HEK293 (cell line): ENCODE measurements at regions not wholly inside any gene's neighbourhood (a gene's known extent, or its start where the extent isn't known, plus 50 kb on each side); places are given as distances from the start of the nearest gene placed in this dataset.

ENCODE experiments used
- SALL2 ChIP-seq: fragments of 450-650 bp; formaldehyde crosslinking; IDR thresholded peaks from 2 replicates; pipeline ENCODE4 v1.5.0; 2017; ENCODE audit warnings: missing biosample characterization, mild to moderate bottlenecking, missing genetic modification characterization, borderline replicate concordance
- TCF7L2 ChIP-seq: IDR thresholded peaks from 2 replicates; pipeline ENCODE4 v1.6.1; 2011; ENCODE audit warnings: low read depth, mild to moderate bottlenecking, inconsistent platforms, low read length, moderate library complexity, borderline replicate concordance
- WT1 ChIP-seq: fragments of 450-650 bp; formaldehyde crosslinking; IDR thresholded peaks from 2 replicates; pipeline ENCODE4 v1.5.1; 2016; ENCODE audit warnings: missing biosample characterization, missing genetic modification characterization
- YY2 ChIP-seq: fragments of 450-650 bp; formaldehyde crosslinking; IDR thresholded peaks from 2 replicates; pipeline ENCODE4 v1.5.1; 2016; ENCODE audit warnings: missing biosample characterization, missing genetic modification characterization
- ZBTB20 ChIP-seq: fragments of 450-650 bp; formaldehyde crosslinking; IDR thresholded peaks from 2 replicates; pipeline ENCODE4 v1.5.1; 2016; ENCODE audit warnings: missing biosample characterization, missing genetic modification characterization
- ZBTB21 ChIP-seq: fragments of 450-650 bp; formaldehyde crosslinking; IDR thresholded peaks from 2 replicates; pipeline ENCODE4 v1.5.1; 2017; ENCODE audit warnings: missing biosample characterization, missing genetic modification characterization
- ZNF266 ChIP-seq: fragments of 450-650 bp; formaldehyde crosslinking; IDR thresholded peaks from 2 replicates; pipeline ENCODE4 v1.5.1; 2016; ENCODE audit warnings: missing biosample characterization, missing genetic modification characterization, low read depth
- ZNF324 ChIP-seq: fragments of 450-650 bp; formaldehyde crosslinking; IDR thresholded peaks from 2 replicates; pipeline ENCODE4 v1.5.1; 2016; ENCODE audit warnings: missing biosample characterization, missing genetic modification characterization
- ZNF335 ChIP-seq: fragments of 450-650 bp; formaldehyde crosslinking; conservative IDR thresholded peaks from 2 replicates; pipeline ENCODE4 v1.5.1; 2016; ENCODE audit warnings: missing biosample characterization, missing genetic modification characterization
- ZNF354C ChIP-seq: fragments of 450-650 bp; formaldehyde crosslinking; IDR thresholded peaks from 2 replicates; pipeline ENCODE4 v1.5.1; 2016; ENCODE audit warnings: missing biosample characterization, missing genetic modification characterization, low read depth, borderline replicate concordance
- ZNF366 ChIP-seq: fragments of 450-650 bp; formaldehyde crosslinking; conservative IDR thresholded peaks from 2 replicates; pipeline ENCODE4 v1.5.1; 2016; ENCODE audit warnings: missing biosample characterization, missing genetic modification characterization
- ZNF391 ChIP-seq: fragments of 450-650 bp; formaldehyde crosslinking; IDR thresholded peaks from 2 replicates; pipeline ENCODE4 v1.5.1; 2016; ENCODE audit warnings: low read depth, missing biosample characterization, missing genetic modification characterization, borderline replicate concordance
- ZNF423 ChIP-seq: fragments of 450-650 bp; formaldehyde crosslinking; IDR thresholded peaks from 2 replicates; pipeline ENCODE4 v1.5.1; 2016; ENCODE audit warnings: missing biosample characterization, missing genetic modification characterization
- ZNF510 ChIP-seq: fragments of 450-650 bp; formaldehyde crosslinking; IDR thresholded peaks from 2 replicates; pipeline ENCODE4 v1.5.1; 2018; ENCODE audit warnings: mild to moderate bottlenecking, missing genetic modification characterization, missing biosample characterization; ENCODE audit not compliant: insufficient replicate concordance
- ZNF596 ChIP-seq: fragments of 450-650 bp; IDR thresholded peaks from 2 replicates; pipeline ENCODE4 v1.5.0; 2018; ENCODE audit warnings: missing biosample characterization, mild to moderate bottlenecking, missing genetic modification characterization, moderate library complexity
- ZNF621 ChIP-seq: fragments of 450-650 bp; formaldehyde crosslinking; IDR thresholded peaks from 2 replicates; pipeline ENCODE4 v1.5.1; 2017; ENCODE audit warnings: missing biosample characterization, missing genetic modification characterization
- ZNF660 ChIP-seq: fragments of 450-650 bp; IDR thresholded peaks from 2 replicates; pipeline ENCODE4 v1.5.1; 2018; ENCODE audit warnings: missing biosample characterization, mild to moderate bottlenecking, missing genetic modification characterization
- ZNF785 ChIP-seq: fragments of 450-650 bp; formaldehyde crosslinking; IDR thresholded peaks from 2 replicates; pipeline ENCODE4 v1.5.1; 2016; ENCODE audit warnings: missing biosample characterization, missing genetic modification characterization
- ZNF843 ChIP-seq: fragments of 450-650 bp; formaldehyde crosslinking; IDR thresholded peaks from 2 replicates; pipeline ENCODE4 v1.5.1; 2016; ENCODE audit warnings: missing biosample characterization, missing genetic modification characterization
- ZSCAN16 ChIP-seq: fragments of 450-650 bp; formaldehyde crosslinking; IDR thresholded peaks from 2 replicates; pipeline ENCODE4 v1.5.1; 2016; ENCODE audit warnings: missing biosample characterization, missing genetic modification characterization
- ZSCAN30 ChIP-seq: fragments of 450-650 bp; IDR thresholded peaks from 2 replicates; pipeline ENCODE4 v1.5.1; 2018; ENCODE audit warnings: missing biosample characterization, mild to moderate bottlenecking, missing genetic modification characterization, moderate library complexity
- TF ChIP-seq, protein P1 (sequence below): fragments of 450-650 bp; formaldehyde crosslinking; IDR thresholded peaks from 2 replicates; pipeline ENCODE4 v1.5.1; 2016; ENCODE audit warnings: missing biosample characterization, missing genetic modification characterization, low read depth
- TF ChIP-seq, protein P2 (sequence below): fragments of 450-650 bp; formaldehyde crosslinking; IDR thresholded peaks from 2 replicates; pipeline ENCODE4 v1.5.1; 2016; ENCODE audit warnings: missing biosample characterization, missing genetic modification characterization
- TF ChIP-seq, protein P3 (sequence below): fragments of 450-650 bp; formaldehyde crosslinking; IDR thresholded peaks from 2 replicates; pipeline ENCODE4 v1.5.1; 2016; ENCODE audit warnings: missing biosample characterization, missing genetic modification characterization
- TF ChIP-seq, protein P4 (sequence below): fragments of 450-650 bp; IDR thresholded peaks from 2 replicates; pipeline ENCODE4 v1.5.1; 2018; ENCODE audit warnings: missing biosample characterization, missing genetic modification characterization
- TF ChIP-seq, protein P5 (sequence below): fragments of 450-650 bp; formaldehyde crosslinking; IDR thresholded peaks from 2 replicates; pipeline ENCODE4 v1.5.1; 2016; ENCODE audit warnings: missing biosample characterization, missing genetic modification characterization, low read depth
- TF ChIP-seq, protein P6 (sequence below): fragments of 450-650 bp; formaldehyde crosslinking; IDR thresholded peaks from 2 replicates; pipeline ENCODE4 v1.5.1; 2016; ENCODE audit warnings: missing biosample characterization, missing genetic modification characterization
- TF ChIP-seq, protein P7 (sequence below): fragments of 450-650 bp; formaldehyde crosslinking; IDR thresholded peaks from 2 replicates; pipeline ENCODE4 v1.5.1; 2016; ENCODE audit warnings: missing biosample characterization, missing genetic modification characterization

DNA sequence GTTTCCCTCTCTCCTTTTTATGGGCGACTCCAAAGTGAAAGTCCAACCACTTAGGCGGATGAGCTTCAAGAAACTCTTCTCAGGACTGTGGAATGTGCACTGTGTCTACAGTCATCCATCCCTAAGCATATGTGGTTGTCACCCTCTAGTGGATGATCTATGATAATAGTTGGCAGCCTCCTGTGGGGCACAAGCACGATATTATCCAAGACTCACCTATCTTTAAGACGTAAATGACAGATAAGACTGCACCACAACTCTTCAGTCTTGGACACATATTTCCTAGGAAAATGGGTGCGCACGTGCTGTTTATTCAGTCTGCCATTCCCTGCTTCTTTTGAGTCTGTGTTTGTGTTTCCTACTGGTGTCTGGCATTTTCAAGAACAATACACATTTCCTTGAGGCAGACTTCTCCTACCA is 145.5 kb upstream of the CTAGE1 start (continued):
- TF ChIP-seq, protein P1, sequence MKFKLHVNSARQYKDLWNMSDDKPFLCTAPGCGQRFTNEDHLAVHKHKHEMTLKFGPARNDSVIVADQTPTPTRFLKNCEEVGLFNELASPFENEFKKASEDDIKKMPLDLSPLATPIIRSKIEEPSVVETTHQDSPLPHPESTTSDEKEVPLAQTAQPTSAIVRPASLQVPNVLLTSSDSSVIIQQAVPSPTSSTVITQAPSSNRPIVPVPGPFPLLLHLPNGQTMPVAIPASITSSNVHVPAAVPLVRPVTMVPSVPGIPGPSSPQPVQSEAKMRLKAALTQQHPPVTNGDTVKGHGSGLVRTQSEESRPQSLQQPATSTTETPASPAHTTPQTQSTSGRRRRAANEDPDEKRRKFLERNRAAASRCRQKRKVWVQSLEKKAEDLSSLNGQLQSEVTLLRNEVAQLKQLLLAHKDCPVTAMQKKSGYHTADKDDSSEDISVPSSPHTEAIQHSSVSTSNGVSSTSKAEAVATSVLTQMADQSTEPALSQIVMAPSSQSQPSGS (tag by site-specific recombination), result no peak
- TF ChIP-seq ZNF354C (tag by site-specific recombination), result no peak
- TF ChIP-seq ZNF324 (tag by site-specific recombination), result no peak
- TF ChIP-seq ZBTB21 (tag by site-specific recombination), result no peak
- TF ChIP-seq SALL2 (tag by site-specific recombination), result no peak
- TF ChIP-seq, protein P2, sequence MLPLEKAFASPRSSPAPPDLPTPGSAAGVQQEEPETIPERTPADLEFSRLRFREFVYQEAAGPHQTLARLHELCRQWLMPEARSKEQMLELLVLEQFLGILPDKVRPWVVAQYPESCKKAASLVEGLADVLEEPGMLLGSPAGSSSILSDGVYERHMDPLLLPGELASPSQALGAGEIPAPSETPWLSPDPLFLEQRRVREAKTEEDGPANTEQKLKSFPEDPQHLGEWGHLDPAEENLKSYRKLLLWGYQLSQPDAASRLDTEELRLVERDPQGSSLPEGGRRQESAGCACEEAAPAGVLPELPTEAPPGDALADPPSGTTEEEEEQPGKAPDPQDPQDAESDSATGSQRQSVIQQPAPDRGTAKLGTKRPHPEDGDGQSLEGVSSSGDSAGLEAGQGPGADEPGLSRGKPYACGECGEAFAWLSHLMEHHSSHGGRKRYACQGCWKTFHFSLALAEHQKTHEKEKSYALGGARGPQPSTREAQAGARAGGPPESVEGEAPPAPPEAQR (tag by site-specific recombination), result no peak
- no peak for TF ChIP-seq ZNF621 (tag by site-specific recombination)
- TF ChIP-seq TCF7L2, result no peak
- TF ChIP-seq, protein P3, sequence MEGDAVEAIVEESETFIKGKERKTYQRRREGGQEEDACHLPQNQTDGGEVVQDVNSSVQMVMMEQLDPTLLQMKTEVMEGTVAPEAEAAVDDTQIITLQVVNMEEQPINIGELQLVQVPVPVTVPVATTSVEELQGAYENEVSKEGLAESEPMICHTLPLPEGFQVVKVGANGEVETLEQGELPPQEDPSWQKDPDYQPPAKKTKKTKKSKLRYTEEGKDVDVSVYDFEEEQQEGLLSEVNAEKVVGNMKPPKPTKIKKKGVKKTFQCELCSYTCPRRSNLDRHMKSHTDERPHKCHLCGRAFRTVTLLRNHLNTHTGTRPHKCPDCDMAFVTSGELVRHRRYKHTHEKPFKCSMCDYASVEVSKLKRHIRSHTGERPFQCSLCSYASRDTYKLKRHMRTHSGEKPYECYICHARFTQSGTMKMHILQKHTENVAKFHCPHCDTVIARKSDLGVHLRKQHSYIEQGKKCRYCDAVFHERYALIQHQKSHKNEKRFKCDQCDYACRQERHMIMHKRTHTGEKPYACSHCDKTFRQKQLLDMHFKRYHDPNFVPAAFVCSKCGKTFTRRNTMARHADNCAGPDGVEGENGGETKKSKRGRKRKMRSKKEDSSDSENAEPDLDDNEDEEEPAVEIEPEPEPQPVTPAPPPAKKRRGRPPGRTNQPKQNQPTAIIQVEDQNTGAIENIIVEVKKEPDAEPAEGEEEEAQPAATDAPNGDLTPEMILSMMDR (tag by site-specific recombination), result peak; percentile 82
- TF ChIP-seq, protein P4, sequence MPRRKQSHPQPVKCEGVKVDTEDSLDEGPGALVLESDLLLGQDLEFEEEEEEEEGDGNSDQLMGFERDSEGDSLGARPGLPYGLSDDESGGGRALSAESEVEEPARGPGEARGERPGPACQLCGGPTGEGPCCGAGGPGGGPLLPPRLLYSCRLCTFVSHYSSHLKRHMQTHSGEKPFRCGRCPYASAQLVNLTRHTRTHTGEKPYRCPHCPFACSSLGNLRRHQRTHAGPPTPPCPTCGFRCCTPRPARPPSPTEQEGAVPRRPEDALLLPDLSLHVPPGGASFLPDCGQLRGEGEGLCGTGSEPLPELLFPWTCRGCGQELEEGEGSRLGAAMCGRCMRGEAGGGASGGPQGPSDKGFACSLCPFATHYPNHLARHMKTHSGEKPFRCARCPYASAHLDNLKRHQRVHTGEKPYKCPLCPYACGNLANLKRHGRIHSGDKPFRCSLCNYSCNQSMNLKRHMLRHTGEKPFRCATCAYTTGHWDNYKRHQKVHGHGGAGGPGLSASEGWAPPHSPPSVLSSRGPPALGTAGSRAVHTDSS (tag by site-specific recombination), result no peak
- TF ChIP-seq, protein P5, sequence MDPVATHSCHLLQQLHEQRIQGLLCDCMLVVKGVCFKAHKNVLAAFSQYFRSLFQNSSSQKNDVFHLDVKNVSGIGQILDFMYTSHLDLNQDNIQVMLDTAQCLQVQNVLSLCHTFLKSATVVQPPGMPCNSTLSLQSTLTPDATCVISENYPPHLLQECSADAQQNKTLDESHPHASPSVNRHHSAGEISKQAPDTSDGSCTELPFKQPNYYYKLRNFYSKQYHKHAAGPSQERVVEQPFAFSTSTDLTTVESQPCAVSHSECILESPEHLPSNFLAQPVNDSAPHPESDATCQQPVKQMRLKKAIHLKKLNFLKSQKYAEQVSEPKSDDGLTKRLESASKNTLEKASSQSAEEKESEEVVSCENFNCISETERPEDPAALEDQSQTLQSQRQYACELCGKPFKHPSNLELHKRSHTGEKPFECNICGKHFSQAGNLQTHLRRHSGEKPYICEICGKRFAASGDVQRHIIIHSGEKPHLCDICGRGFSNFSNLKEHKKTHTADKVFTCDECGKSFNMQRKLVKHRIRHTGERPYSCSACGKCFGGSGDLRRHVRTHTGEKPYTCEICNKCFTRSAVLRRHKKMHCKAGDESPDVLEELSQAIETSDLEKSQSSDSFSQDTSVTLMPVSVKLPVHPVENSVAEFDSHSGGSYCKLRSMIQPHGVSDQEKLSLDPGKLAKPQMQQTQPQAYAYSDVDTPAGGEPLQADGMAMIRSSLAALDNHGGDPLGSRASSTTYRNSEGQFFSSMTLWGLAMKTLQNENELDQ (tag by site-specific recombination), result no peak
- peak; percentile 44; the same call in 1 of the 2 replicates for TF ChIP-seq ZSCAN30
- TF ChIP-seq ZNF423 (tag by site-specific recombination), result no peak
- no peak for TF ChIP-seq ZNF843 (tag by site-specific recombination)
- TF ChIP-seq ZBTB20, result no peak
- no peak for TF ChIP-seq ZSCAN16 (tag by site-specific recombination)
- TF ChIP-seq WT1 (tag by site-specific recombination), result no peak
- TF ChIP-seq ZNF366 (tag by site-specific recombination), result peak; percentile 48; the same call in 1 of the 2 replicates
- TF ChIP-seq YY2, result 0 out of 2 replicates have a peak, but pooled peaks have one; percentile 40
- TF ChIP-seq, protein P6, sequence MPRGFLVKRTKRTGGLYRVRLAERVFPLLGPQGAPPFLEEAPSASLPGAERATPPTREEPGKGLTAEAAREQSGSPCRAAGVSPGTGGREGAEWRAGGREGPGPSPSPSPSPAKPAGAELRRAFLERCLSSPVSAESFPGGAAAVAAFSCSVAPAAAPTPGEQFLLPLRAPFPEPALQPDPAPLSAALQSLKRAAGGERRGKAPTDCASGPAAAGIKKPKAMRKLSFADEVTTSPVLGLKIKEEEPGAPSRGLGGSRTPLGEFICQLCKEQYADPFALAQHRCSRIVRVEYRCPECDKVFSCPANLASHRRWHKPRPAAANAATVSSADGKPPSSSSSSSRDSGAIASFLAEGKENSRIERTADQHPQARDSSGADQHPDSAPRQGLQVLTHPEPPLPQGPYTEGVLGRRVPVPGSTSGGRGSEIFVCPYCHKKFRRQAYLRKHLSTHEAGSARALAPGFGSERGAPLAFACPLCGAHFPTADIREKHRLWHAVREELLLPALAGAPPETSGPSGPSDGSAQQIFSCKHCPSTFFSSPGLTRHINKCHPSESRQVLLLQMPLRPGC (tag by site-specific recombination), result no peak
- TF ChIP-seq ZNF596 (tag by site-specific recombination), result 0 out of 2 replicates have a peak, but pooled peaks have one; percentile 22
- no peak for TF ChIP-seq ZNF266 (tag by site-specific recombination)
- TF ChIP-seq, protein P7, sequence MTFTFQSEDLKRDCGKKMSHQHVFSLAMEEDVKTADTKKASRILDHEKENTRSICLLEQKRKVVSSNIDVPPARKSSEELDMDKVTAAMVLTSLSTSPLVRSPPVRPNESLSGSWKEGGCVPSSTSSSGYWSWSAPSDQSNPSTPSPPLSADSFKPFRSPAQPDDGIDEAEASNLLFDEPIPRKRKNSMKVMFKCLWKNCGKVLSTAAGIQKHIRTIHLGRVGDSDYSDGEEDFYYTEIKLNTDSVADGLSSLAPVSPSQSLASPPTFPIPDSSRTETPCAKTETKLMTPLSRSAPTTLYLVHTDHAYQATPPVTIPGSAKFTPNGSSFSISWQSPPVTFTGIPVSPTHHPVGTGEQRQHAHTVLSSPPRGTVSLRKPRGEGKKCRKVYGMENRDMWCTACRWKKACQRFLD (tag by site-specific recombination), result no peak
- no peak for TF ChIP-seq ZNF785 (tag by site-specific recombination)
- TF ChIP-seq ZNF660, result peak; percentile 75; the same call in 1 of the 2 replicates
- TF ChIP-seq ZNF510 (tag by site-specific recombination), result no peak
- TF ChIP-seq ZNF391, result no peak
- TF ChIP-seq ZNF335 (tag by site-specific recombination), result no peak; the same call in 1 of the 2 replicates
